HCT116 (cell line): ENCODE measurements at regions not wholly inside any gene's neighbourhood (a gene's known extent, or its start where the extent isn't known, plus 50 kb on each side); places are given as distances from the start of the nearest gene placed in this dataset.

Experiments
- ATAC-seq: fragments of 200-7000 bp; cut with Tn5 transposase; 2 replicates; pipeline ENCODE4 v1.9.1; 2020; ENCODE audit warnings: mild to moderate bottlenecking, moderate library complexity
- BruUV-seq: library from RNA; stranded (reverse); fragments of 400-500 nt; replicated peaks from 2 replicates; lab custom pipeline; 2021; lab: Mats Ljungman, UMichigan
- CTCF ChIA-PET: fragments of 300-600 bp; sonication (Branson Sonifier 250); formaldehyde crosslinking; loops from one replicate; lab custom pipeline; 2021; ENCODE audit warnings: antibody characterized with exemption; lab: Charles Lee
- POLR2A ChIA-PET: fragments of 300-600, 350-600 bp; sonication (Branson Sonifier 250); formaldehyde crosslinking; loops from one replicate; lab custom pipeline; 2021; ENCODE audit warnings: antibody characterized with exemption; lab: Charles Lee
- RAD21 ChIA-PET, 2 experiments: fragments of 300-600 bp; sonication (Branson Sonifier 250); formaldehyde crosslinking; loops; one replicate each; lab custom pipeline; 2023; ENCODE audit warnings: low total read pairs in 2 of 2; ENCODE audit not compliant: uncharacterized antibody in 2 of 2, unreplicated experiment in 2 of 2, low non-redundant PET in 1 of 2; lab: Charles Lee
- DNase-seq: peaks from one replicate; pipeline ENCODE4 v3.0.0-alpha.2; 2010; ENCODE audit warnings: low read depth, low spot score
- H2AFZ ChIP-seq: fragments of 200-600 bp; shearing (Covaris generic), sonication (generic); 2 replicates; pipeline ENCODE4 v1.6.1; 2017; ENCODE audit warnings: low read depth, mixed run types, mixed read lengths, antibody characterized with exemption, low read length; ENCODE audit not compliant: poor library complexity, severe bottlenecking
- H3K27ac ChIP-seq: 2 replicates; pipeline ENCODE4 v1.5.1; 2012; ENCODE audit warnings: low read depth, low read length
- H3K27me3 ChIP-seq: fragments of 200-600 bp; sonication (generic); 2 replicates; pipeline ENCODE4 v1.6.1; 2016; ENCODE audit warnings: mixed run types, low read length, mixed read lengths; ENCODE audit not compliant: insufficient read depth
- H3K36me3 ChIP-seq, 2 experiments: fragments of 200-500 bp in 1 of 2; fragments of 200-600 bp in 1 of 2; sonication (Bioruptor generic) in 1 of 2; sonication (generic) in 1 of 2; 2 replicates each; pipeline versions ENCODE4 v1.5.1 to v1.6.1; 2014 to 2016; ENCODE audit warnings: low read length in 2 of 2, inconsistent platforms in 1 of 2, mixed read lengths in 1 of 2, mixed run types in 1 of 2; ENCODE audit not compliant: insufficient read depth in 2 of 2, control insufficient read depth in 1 of 2
- H3K4me1 ChIP-seq, 2 experiments: fragments of 200-600 bp in 1 of 2; sonication (generic) in 1 of 2; 2 replicates each; pipeline versions ENCODE4 v1.5.1 to v1.6.1; 2012 to 2017; ENCODE audit warnings: low read length in 2 of 2, inconsistent platforms in 1 of 2, mild to moderate bottlenecking in 1 of 2, mixed read lengths in 1 of 2, mixed run types in 1 of 2, moderate library complexity in 1 of 2; ENCODE audit not compliant: insufficient read depth in 2 of 2, control insufficient read depth in 1 of 2
- H3K4me2 ChIP-seq: fragments of 200-600 bp; sonication (generic); 2 replicates; pipeline ENCODE4 v1.6.1; 2017; ENCODE audit warnings: mixed run types, low read length, mixed read lengths
- H3K4me3 ChIP-seq, 2 experiments: fragments of 200-600 bp in 1 of 2; sonication (generic) in 1 of 2; replicated peaks in 1 of 2; 2 replicates each; pipeline ENCODE4 v1.5.1; 2011 to 2016; ENCODE audit warnings: low read length in 2 of 2, control low read depth in 1 of 2, low read depth in 1 of 2, mild to moderate bottlenecking in 1 of 2, mixed read lengths in 1 of 2, mixed run types in 1 of 2
- H3K79me2 ChIP-seq: fragments of 200-600 bp; sonication (generic); 2 replicates; pipeline ENCODE4 v1.6.1; 2017; ENCODE audit warnings: mild to moderate bottlenecking, mixed run types, low read length, moderate library complexity, mixed read lengths; ENCODE audit not compliant: insufficient read depth
- H3K9ac ChIP-seq: fragments of 200-600 bp; sonication (generic); 2 replicates; pipeline ENCODE4 v1.6.1; 2016; ENCODE audit warnings: low read length, mixed read lengths
- H3K9me2 ChIP-seq: fragments of 200-600 bp; sonication (generic), shearing (Covaris generic); 2 replicates; pipeline ENCODE4 v1.6.1; 2017; ENCODE audit warnings: mixed run types, mild to moderate bottlenecking, moderate library complexity; ENCODE audit not compliant: insufficient read depth
- H3K9me3 ChIP-seq, 2 experiments: fragments of 200-500 bp in 1 of 2; fragments of 200-600 bp in 1 of 2; sonication (Bioruptor generic) in 1 of 2; sonication (generic) in 1 of 2; 2 replicates each; pipeline ENCODE4 v1.6.1; 2014 to 2017; ENCODE audit warnings: low read length in 2 of 2, mixed read lengths in 2 of 2, inconsistent platforms in 1 of 2, low read depth in 1 of 2, mild to moderate bottlenecking in 1 of 2, mixed run types in 1 of 2, moderate library complexity in 1 of 2; ENCODE audit not compliant: control insufficient read depth in 1 of 2, insufficient read depth in 1 of 2
- H4K20me1 ChIP-seq: fragments of 200-600 bp; sonication (generic), shearing (Covaris generic); 2 replicates; pipeline ENCODE4 v1.6.1; 2017; ENCODE audit warnings: mixed run types, mild to moderate bottlenecking, moderate library complexity; ENCODE audit not compliant: insufficient read depth
- CBX3 ChIP-seq: IDR thresholded peaks from 2 replicates; pipeline ENCODE4 v1.6.1; 2012; ENCODE audit warnings: low read depth
- CEBPB ChIP-seq: IDR thresholded peaks from 2 replicates; pipeline ENCODE4 v1.6.1; 2012; ENCODE audit warnings: low read depth
- EZH2 ChIP-seq: fragments of 200-600 bp; sonication (generic); IDR thresholded peaks from 2 replicates; pipeline ENCODE4 v1.6.1; 2017; ENCODE audit warnings: antibody characterized with exemption, mixed run types
- POLR2A ChIP-seq: IDR thresholded peaks from 2 replicates; pipeline ENCODE4 v1.7.0; 2011; ENCODE audit warnings: borderline replicate concordance; ENCODE audit not compliant: insufficient read depth, insufficient read length; ENCODE audit errors: extremely low read depth
- POLR2AphosphoS5 ChIP-seq: IDR thresholded peaks from 2 replicates; pipeline ENCODE4 v1.6.1; 2011; ENCODE audit warnings: mild to moderate bottlenecking, low read depth, low read length, moderate library complexity
- RAD21 ChIP-seq: IDR thresholded peaks from 2 replicates; pipeline ENCODE4 v1.6.1; 2012; ENCODE audit warnings: low read depth, mild to moderate bottlenecking
- SIN3A ChIP-seq: IDR thresholded peaks from 2 replicates; pipeline ENCODE4 v1.6.1; 2012; ENCODE audit warnings: low read depth
- SP1 ChIP-seq: IDR thresholded peaks from 2 replicates; pipeline ENCODE4 v1.6.1; 2012; ENCODE audit warnings: low read depth
- YY1 ChIP-seq: IDR thresholded peaks from 2 replicates; pipeline ENCODE4 v1.6.1; 2011; ENCODE audit warnings: low read length, low read depth, moderate library complexity, mild to moderate bottlenecking; ENCODE audit not compliant: insufficient replicate concordance; ENCODE audit errors: extremely low read depth
- ZFX ChIP-seq: fragments of 450-650 bp; IDR thresholded peaks from 2 replicates; pipeline ENCODE4 v1.6.1; 2017
- ZNF274 ChIP-seq: fragments of 200-500 bp; sonication (Bioruptor generic); IDR thresholded peaks from 2 replicates; pipeline ENCODE4 v1.6.1; 2014; ENCODE audit warnings: mild to moderate bottlenecking, low read depth, low read length, inconsistent platforms
- intact Hi-C: fragments of 100-400 bp; cut with micrococcal nuclease; formaldehyde crosslinking; loops from 2 replicates; pipeline ENCODE4 v1.10.0; 2022
- TF ChIP-seq, protein P1 (sequence below): IDR thresholded peaks from 2 replicates; pipeline ENCODE4 v1.6.1; 2011; ENCODE audit warnings: mild to moderate bottlenecking, low read length, moderate library complexity; ENCODE audit not compliant: insufficient replicate concordance; ENCODE audit errors: extremely low read depth
- TF ChIP-seq, protein P2 (sequence below): IDR thresholded peaks from 2 replicates; pipeline ENCODE4 v1.6.1; 2012; ENCODE audit warnings: low read depth
- TF ChIP-seq, protein P3 (sequence below): IDR thresholded peaks from 2 replicates; pipeline ENCODE4 v1.6.1; 2012

DNA sequence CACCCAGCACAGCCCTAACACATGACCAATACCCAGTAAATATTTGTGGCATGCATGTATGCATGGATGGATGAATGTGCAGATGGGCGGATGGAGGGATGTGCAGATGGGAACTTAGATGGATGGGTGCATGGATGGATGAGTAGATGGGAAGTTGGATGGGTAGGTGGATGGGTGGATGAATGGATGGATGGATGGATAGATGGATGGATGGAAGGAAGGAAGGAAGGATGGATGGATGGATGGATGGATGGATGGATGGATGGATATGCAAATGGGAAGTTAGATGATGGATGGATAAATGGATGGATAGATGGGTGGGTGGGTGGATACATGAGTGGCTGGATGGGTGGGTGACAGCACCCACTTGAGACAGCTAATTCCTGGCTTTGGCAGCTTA, 193.2 kb upstream of the TNRC6C start:
- Histone ChIP-seq H3K9me2 (no peaks in the 10 kb centered on the region), H4K20me1 (no peaks in the 10 kb centered on the region), H3K4me2 (no peak overlapping the region), H3K36me3 (no peaks in the 10 kb centered on the region), H3K27ac (no peak overlapping the region), H3K79me2 (no peaks in the 10 kb centered on the region), H3K9ac (no peak overlapping the region), H3K9me3 (no peaks in the 10 kb centered on the region), H2AFZ (no peak overlapping the region), H3K27me3 (peaks cover 17% of the 10 kb centered on the region; the same call in 1 of the 2 replicates), H3K4me3 (no peak overlapping the region), H3K4me1 (peaks cover 0 to 4% of the 10 kb centered on the region in 2 experiments; a peak in 1 of 4 replicates)
- no peak for TF ChIP-seq RAD21
- TF ChIP-seq, protein P1, sequence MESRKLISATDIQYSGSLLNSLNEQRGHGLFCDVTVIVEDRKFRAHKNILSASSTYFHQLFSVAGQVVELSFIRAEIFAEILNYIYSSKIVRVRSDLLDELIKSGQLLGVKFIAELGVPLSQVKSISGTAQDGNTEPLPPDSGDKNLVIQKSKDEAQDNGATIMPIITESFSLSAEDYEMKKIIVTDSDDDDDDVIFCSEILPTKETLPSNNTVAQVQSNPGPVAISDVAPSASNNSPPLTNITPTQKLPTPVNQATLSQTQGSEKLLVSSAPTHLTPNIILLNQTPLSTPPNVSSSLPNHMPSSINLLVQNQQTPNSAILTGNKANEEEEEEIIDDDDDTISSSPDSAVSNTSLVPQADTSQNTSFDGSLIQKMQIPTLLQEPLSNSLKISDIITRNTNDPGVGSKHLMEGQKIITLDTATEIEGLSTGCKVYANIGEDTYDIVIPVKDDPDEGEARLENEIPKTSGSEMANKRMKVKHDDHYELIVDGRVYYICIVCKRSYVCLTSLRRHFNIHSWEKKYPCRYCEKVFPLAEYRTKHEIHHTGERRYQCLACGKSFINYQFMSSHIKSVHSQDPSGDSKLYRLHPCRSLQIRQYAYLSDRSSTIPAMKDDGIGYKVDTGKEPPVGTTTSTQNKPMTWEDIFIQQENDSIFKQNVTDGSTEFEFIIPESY = no peak
- TF ChIP-seq SIN3A = no peak
- no peak for TF ChIP-seq ZFX
- TF ChIP-seq, protein P2, sequence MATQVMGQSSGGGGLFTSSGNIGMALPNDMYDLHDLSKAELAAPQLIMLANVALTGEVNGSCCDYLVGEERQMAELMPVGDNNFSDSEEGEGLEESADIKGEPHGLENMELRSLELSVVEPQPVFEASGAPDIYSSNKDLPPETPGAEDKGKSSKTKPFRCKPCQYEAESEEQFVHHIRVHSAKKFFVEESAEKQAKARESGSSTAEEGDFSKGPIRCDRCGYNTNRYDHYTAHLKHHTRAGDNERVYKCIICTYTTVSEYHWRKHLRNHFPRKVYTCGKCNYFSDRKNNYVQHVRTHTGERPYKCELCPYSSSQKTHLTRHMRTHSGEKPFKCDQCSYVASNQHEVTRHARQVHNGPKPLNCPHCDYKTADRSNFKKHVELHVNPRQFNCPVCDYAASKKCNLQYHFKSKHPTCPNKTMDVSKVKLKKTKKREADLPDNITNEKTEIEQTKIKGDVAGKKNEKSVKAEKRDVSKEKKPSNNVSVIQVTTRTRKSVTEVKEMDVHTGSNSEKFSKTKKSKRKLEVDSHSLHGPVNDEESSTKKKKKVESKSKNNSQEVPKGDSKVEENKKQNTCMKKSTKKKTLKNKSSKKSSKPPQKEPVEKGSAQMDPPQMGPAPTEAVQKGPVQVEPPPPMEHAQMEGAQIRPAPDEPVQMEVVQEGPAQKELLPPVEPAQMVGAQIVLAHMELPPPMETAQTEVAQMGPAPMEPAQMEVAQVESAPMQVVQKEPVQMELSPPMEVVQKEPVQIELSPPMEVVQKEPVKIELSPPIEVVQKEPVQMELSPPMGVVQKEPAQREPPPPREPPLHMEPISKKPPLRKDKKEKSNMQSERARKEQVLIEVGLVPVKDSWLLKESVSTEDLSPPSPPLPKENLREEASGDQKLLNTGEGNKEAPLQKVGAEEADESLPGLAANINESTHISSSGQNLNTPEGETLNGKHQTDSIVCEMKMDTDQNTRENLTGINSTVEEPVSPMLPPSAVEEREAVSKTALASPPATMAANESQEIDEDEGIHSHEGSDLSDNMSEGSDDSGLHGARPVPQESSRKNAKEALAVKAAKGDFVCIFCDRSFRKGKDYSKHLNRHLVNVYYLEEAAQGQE = no peak
- TF ChIP-seq CBX3 = no peak
- no peak for TF ChIP-seq ZNF274
- TF ChIP-seq, protein P3, sequence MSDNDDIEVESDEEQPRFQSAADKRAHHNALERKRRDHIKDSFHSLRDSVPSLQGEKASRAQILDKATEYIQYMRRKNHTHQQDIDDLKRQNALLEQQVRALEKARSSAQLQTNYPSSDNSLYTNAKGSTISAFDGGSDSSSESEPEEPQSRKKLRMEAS = no peak
- no peak for TF ChIP-seq CEBPB
- TF ChIP-seq POLR2AphosphoS5 = no peak
- TF ChIP-seq YY1 = no peak
- TF ChIP-seq POLR2A = no peak
- no peak for TF ChIP-seq SP1
- TF ChIP-seq EZH2 = no peak
- ATAC-seq (no peak), DNase-seq (no peak)
- BruUV-seq = no TSS peak
- intact Hi-C loops = no loop called here
- ChIA-PET RAD21 (no interaction called here), POLR2A (no interaction called here), CTCF (no interaction called here)
